Bronchial epithelial cell (primary cell): ENCODE measurements at regions not wholly inside any gene's neighbourhood (a gene's known extent, or its start where the extent isn't known, plus 50 kb on each side); places are given as distances from the start of the nearest gene placed in this dataset.
A peak's percentile ranks its signal among the peaks of the same experiment; 100 is the strongest.

ENCODE experiments used
- DNase-seq: peaks from one replicate; pipeline ENCODE4 v3.0.0-alpha.2; 2010; ENCODE audit warnings: low read depth
- FAIRE-seq: peaks from 2 replicates; lab custom pipeline; 2011; peaks lifted over from hg19 to GRCh38; lab: Jason Lieb, UNC
- H3K27me3 ChIP-seq: 2 replicates; pipeline ENCODE4 v1.5.1; 2011; ENCODE audit warnings: low read length; ENCODE audit not compliant: control insufficient read depth, insufficient read depth
- H3K36me3 ChIP-seq: 2 replicates; pipeline ENCODE4 v1.5.1; 2011; ENCODE audit warnings: low read length; ENCODE audit not compliant: control insufficient read depth, insufficient read depth
- H3K4me3 ChIP-seq: 2 replicates; pipeline ENCODE4 v1.5.1; 2011; ENCODE audit warnings: mild to moderate bottlenecking, low read depth, low read length, control low read depth
- CTCF ChIP-seq: IDR thresholded peaks from 2 replicates; pipeline ENCODE4 v1.5.1; 2011; ENCODE audit warnings: mild to moderate bottlenecking, moderate library complexity, low read length, control low read depth, inconsistent platforms; ENCODE audit not compliant: insufficient read depth, severe bottlenecking

DNA sequence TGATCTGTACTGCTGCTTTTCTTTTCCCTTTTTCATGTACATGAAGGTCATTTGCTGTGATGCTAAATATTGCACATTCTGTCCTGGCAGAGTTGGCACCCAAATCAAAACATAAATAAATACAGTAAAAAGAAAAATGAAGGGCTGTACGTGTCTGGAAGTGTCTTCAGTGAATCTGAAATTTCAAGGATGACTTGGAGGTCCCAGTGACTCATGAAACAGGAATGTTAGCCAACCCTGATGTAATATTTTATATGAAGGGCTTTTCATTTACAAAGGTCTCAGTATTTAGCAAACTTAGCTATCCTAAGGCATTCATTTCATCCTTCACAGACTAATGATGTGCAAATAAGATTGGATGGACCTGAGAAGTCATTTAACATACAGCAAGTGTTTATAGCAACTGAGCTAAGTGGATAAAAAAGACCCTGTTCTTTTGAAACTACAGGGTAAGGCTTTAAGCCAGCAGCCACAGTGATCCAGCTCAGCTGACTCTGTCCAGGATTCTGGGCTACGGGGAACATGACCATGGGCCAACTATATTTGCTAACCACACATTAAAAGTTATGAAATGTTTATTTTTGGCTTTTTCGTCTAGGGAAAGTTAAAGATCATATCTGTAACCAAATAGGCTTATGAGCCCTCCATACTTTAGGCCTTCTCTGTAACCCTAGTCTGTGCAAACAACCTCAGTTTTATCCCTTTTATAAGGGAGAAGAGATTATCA is 104.0 kb upstream of the DMRTA1 start:
- Histone ChIP-seq H3K36me3 (no peaks in the 10 kb centered on the region), H3K4me3 (no peak overlapping the region), H3K27me3 (no peaks in the 10 kb centered on the region)
- DNase-seq (peak; percentile 72), FAIRE-seq (no peak)
- no peak for TF ChIP-seq CTCF

- DNase-seq (no peak), FAIRE-seq (no peak)
- TF ChIP-seq CTCF: no peak
- Histone ChIP-seq H3K36me3 (no peaks in the 10 kb centered on the region), H3K27me3 (no peaks in the 10 kb centered on the region), H3K4me3 (no peak overlapping the region)
Observed at GRCh38 chr9:22343218-22343611, 103.4 kb upstream of the DMRTA1 start.

DNA sequence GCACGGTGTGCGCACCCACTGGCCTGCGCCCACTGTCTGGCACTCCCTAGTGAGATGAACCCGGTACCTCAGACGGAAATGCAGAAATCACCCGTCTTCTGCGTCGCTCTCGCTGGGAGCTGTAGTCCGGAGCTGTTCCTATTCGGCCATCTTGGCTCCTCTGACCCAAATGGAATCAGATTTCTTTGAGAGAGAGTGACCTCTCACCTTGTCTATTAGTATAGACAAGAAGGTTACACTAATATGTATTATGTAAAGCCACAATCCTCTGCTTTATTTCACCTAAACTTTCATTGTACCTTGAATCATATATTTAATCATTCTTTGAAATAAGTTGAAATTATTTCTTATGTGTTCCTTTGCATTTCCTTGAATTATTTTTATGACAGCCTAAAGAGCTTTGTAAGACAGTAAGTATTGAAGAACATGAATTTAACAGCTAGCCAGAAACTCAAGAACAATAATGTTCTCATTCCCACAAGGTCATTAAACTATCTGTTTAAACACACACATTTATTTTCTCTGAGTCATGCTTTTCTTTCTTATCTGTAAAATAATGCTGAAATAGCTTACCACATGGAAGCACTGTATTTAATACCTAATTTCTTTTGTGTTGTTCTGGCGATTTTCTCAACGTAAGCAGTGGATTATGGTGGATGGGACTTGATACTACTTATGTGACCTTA is 91.8 kb upstream of the DMRTA1 start:
- Histone ChIP-seq H3K36me3 (no peaks in the 10 kb centered on the region), H3K4me3 (no peak overlapping the region), H3K27me3 (no peaks in the 10 kb centered on the region)
- TF ChIP-seq CTCF: no peak
- FAIRE-seq: no peak
- peak; percentile 11 for DNase-seq

GRCh38 chr9:22356985-22357384 is 89.6 kb upstream of the DMRTA1 start:
- Histone ChIP-seq H3K27me3 (no peaks in the 10 kb centered on the region), H3K36me3 (no peaks in the 10 kb centered on the region), H3K4me3 (no peak overlapping the region)
- DNase-seq (no peak), FAIRE-seq (no peak)
- TF ChIP-seq CTCF: no peak

DNA sequence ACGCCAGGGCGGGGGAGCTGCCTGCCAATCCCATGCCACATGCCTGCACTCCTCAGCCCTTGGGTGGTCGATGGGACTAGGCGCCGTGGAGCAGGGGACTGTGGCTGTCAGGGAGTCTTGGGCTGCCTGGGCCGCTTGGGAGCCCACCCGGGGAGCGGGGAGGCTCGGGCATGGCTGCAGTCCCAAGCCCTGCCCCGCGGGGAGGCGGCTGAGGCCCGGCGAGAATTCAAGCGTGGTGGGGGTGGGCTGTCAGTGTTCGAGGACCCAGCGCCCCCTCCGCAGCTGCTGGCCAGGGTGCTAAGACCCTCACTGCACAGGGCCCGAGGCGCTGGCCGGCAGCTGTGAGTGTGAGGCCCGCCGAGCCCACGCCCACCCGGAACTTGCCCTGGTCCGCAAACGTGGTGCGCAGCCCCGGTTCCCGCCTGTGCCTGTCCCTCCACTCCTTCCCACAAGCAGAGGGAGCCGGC is 83.2 kb upstream of the DMRTA1 start:
- FAIRE-seq (no peak), DNase-seq (no peak)
- no peaks in the 10 kb centered on the region for H3K36me3 ChIP-seq
- H3K4me3 ChIP-seq: no peak overlapping the region
- H3K27me3 ChIP-seq: no peaks in the 10 kb centered on the region
- TF ChIP-seq CTCF: no peak

DNA sequence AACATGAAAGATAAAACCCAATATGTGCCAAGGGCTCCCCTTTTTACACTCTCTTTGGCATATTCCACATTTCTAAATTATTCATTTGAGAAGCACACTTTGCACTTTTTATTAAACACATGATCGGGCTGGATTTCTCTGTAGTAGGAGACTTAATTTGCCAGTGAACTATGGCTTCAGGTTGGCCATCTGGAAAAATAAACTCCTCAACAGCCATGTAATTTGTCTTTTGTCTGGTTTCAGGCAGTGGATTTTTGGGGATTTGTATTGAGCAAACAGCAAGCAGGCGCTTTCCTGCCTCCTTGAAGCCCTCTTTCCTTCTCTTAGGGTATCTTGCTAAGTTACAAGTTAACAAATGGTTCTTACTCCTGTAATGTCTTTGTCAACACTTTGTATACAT is 73.0 kb upstream of the DMRTA1 start:
- DNase-seq: no peak
- no peak for FAIRE-seq
- Histone ChIP-seq H3K4me3 (no peak overlapping the region), H3K36me3 (no peaks in the 10 kb centered on the region), H3K27me3 (no peaks in the 10 kb centered on the region)
- no peak for TF ChIP-seq CTCF
